HEK293 (cell line): ENCODE measurements at regions not wholly inside any gene's neighbourhood (a gene's known extent, or its start where the extent isn't known, plus 50 kb on each side); places are given as distances from the start of the nearest gene placed in this dataset.

Experiments used
- CTCF ChIA-PET: fragments of 350-600 bp; formaldehyde crosslinking; extraction: SDS; loops from one replicate; lab custom pipeline; 2021; ENCODE audit warnings: antibody characterized with exemption; lab: Yijun Ruan, JAX
- POLR2A ChIA-PET: fragments of 300-600 bp; formaldehyde crosslinking; extraction: SDS; loops from one replicate; lab custom pipeline; 2020; ENCODE audit warnings: antibody characterized with exemption, inconsistent platforms; lab: Yijun Ruan, JAX
- H3K27ac ChIP-seq: fragments of 200-500 bp; sonication (Bioruptor generic); 2 replicates; pipeline ENCODE4 v1.5.1; 2014; ENCODE audit warnings: low read depth, low read length, control low read depth, inconsistent platforms; ENCODE audit errors: extremely low read depth
- H3K36me3 ChIP-seq, 2 experiments: fragments of 200-500 bp in 1 of 2; sonication (Bioruptor generic) in 1 of 2; 1 replicate in 1 of 2; 2 replicates in 1 of 2; pipeline ENCODE4 v1.5.1; 2014 to 2017; ENCODE audit warnings: inconsistent platforms in 2 of 2, low read length in 2 of 2; ENCODE audit not compliant: control insufficient read depth in 2 of 2, insufficient read depth in 1 of 2
- H3K4me1 ChIP-seq: fragments of 200-500 bp; sonication (Bioruptor generic); 2 replicates; pipeline ENCODE4 v1.5.1; 2014; ENCODE audit warnings: mild to moderate bottlenecking, low read length, inconsistent platforms; ENCODE audit not compliant: control insufficient read depth, insufficient read depth
- H3K4me3 ChIP-seq: 2 replicates; pipeline ENCODE4 v1.5.1; 2011; ENCODE audit warnings: low read depth, mild to moderate bottlenecking, control low read depth, low read length, moderate library complexity
- H3K9me3 ChIP-seq: fragments of 200-500 bp; sonication (Bioruptor generic); 2 replicates; pipeline ENCODE4 v1.5.1; 2014; ENCODE audit warnings: low read depth, low read length, inconsistent platforms; ENCODE audit not compliant: control insufficient read depth, insufficient read depth
- CTCF ChIP-seq: fragments of 450-650 bp; formaldehyde crosslinking; IDR thresholded peaks from 2 replicates; pipeline ENCODE4 v1.5.1; 2016; ENCODE audit warnings: missing biosample characterization, missing genetic modification characterization
- HOXA7 ChIP-seq: sonication (generic); formaldehyde crosslinking; IDR thresholded peaks from 2 replicates; pipeline ENCODE4 v1.8.1; 2022; ENCODE audit warnings: missing genetic modification reagents, borderline replicate concordance
- HOXC10 ChIP-seq: sonication (generic); formaldehyde crosslinking; IDR thresholded peaks from 2 replicates; pipeline ENCODE4 v1.8.1; 2023; ENCODE audit warnings: mild to moderate bottlenecking, missing genetic modification reagents
- KLF1 ChIP-seq: fragments of 450-650 bp; formaldehyde crosslinking; IDR thresholded peaks from 2 replicates; pipeline ENCODE4 v1.5.1; 2016; ENCODE audit warnings: missing biosample characterization, missing genetic modification characterization
- PRDM1 ChIP-seq: fragments of 450-650 bp; formaldehyde crosslinking; IDR thresholded peaks from 2 replicates; pipeline ENCODE4; 2016; ENCODE audit warnings: missing biosample characterization, missing genetic modification characterization
- RBAK ChIP-seq: fragments of 450-650 bp; formaldehyde crosslinking; IDR thresholded peaks from 2 replicates; pipeline ENCODE4 v1.5.1; 2016; ENCODE audit warnings: missing biosample characterization, missing genetic modification characterization
- YY1 ChIP-seq: fragments of 450-650 bp; formaldehyde crosslinking; IDR thresholded peaks from 2 replicates; pipeline ENCODE4 v1.5.1; 2018; ENCODE audit warnings: missing biosample characterization, missing genetic modification characterization
- ZBTB11 ChIP-seq: fragments of 450-650 bp; formaldehyde crosslinking; conservative IDR thresholded peaks from 2 replicates; pipeline ENCODE4 v1.5.1; 2016; ENCODE audit warnings: low read depth, missing biosample characterization, missing genetic modification characterization
- ZBTB26 ChIP-seq: fragments of 450-650 bp; formaldehyde crosslinking; optimal IDR thresholded peaks from 2 replicates; pipeline ENCODE3; 2016; ENCODE audit warnings: missing biosample characterization, mild to moderate bottlenecking, missing genetic modification characterization
- ZBTB8A ChIP-seq: fragments of 450-650 bp; formaldehyde crosslinking; IDR thresholded peaks from 2 replicates; pipeline ENCODE4 v1.5.1; 2016; ENCODE audit warnings: missing biosample characterization, missing genetic modification characterization
- ZFHX2 ChIP-seq: fragments of 450-650 bp; formaldehyde crosslinking; conservative IDR thresholded peaks from 2 replicates; pipeline ENCODE4 v1.5.1; 2016; ENCODE audit warnings: missing biosample characterization, missing genetic modification characterization
- ZFP69B ChIP-seq: fragments of 450-650 bp; formaldehyde crosslinking; IDR thresholded peaks from 2 replicates; pipeline ENCODE4 v1.5.1; 2016; ENCODE audit warnings: missing biosample characterization, missing genetic modification characterization
- ZNF121 ChIP-seq: fragments of 450-650 bp; formaldehyde crosslinking; IDR thresholded peaks from 2 replicates; pipeline ENCODE4 v1.5.1; 2016; ENCODE audit warnings: missing biosample characterization, missing genetic modification characterization
- ZNF223 ChIP-seq: fragments of 450-650 bp; formaldehyde crosslinking; IDR thresholded peaks from 2 replicates; pipeline ENCODE4 v1.5.1; 2016; ENCODE audit warnings: missing biosample characterization, missing genetic modification characterization
- ZNF24 ChIP-seq: fragments of 450-650 bp; formaldehyde crosslinking; IDR thresholded peaks from 2 replicates; pipeline ENCODE4 v1.5.1; 2016; ENCODE audit warnings: missing biosample characterization, missing genetic modification characterization
- ZNF266 ChIP-seq: fragments of 450-650 bp; formaldehyde crosslinking; IDR thresholded peaks from 2 replicates; pipeline ENCODE4 v1.5.1; 2016; ENCODE audit warnings: missing biosample characterization, missing genetic modification characterization, low read depth
- ZNF311 ChIP-seq: fragments of 450-650 bp; formaldehyde crosslinking; IDR thresholded peaks from 2 replicates; pipeline ENCODE4 v1.5.1; 2017; ENCODE audit warnings: missing biosample characterization, missing genetic modification characterization, borderline replicate concordance
- ZNF549 ChIP-seq: fragments of 450-650 bp; IDR thresholded peaks from 2 replicates; pipeline ENCODE4 v1.5.1; 2018; ENCODE audit warnings: missing biosample characterization, missing genetic modification characterization, mild to moderate bottlenecking, inconsistent platforms, moderate library complexity
- ZNF558 ChIP-seq: fragments of 450-650 bp; formaldehyde crosslinking; IDR thresholded peaks from 2 replicates; pipeline ENCODE4 v1.5.1; 2016; ENCODE audit warnings: missing biosample characterization, missing genetic modification characterization
- ZNF596 ChIP-seq: fragments of 450-650 bp; IDR thresholded peaks from 2 replicates; pipeline ENCODE4 v1.5.0; 2018; ENCODE audit warnings: missing biosample characterization, mild to moderate bottlenecking, missing genetic modification characterization, moderate library complexity
- ZNF600 ChIP-seq: fragments of 450-650 bp; formaldehyde crosslinking; IDR thresholded peaks from 2 replicates; pipeline ENCODE4 v1.5.1; 2016; ENCODE audit warnings: missing biosample characterization, missing genetic modification characterization
- ZNF610 ChIP-seq: fragments of 450-650 bp; formaldehyde crosslinking; IDR thresholded peaks from 2 replicates; pipeline ENCODE4 v1.5.1; 2016; ENCODE audit warnings: missing biosample characterization, missing genetic modification characterization, borderline replicate concordance
- ZNF654 ChIP-seq: fragments of 450-650 bp; formaldehyde crosslinking; IDR thresholded peaks from 2 replicates; pipeline ENCODE4 v1.5.1; 2016; ENCODE audit warnings: low read depth, missing biosample characterization, missing genetic modification characterization
- ZNF658 ChIP-seq: fragments of 450-650 bp; formaldehyde crosslinking; IDR thresholded peaks from 2 replicates; pipeline ENCODE4; 2016; ENCODE audit warnings: missing biosample characterization, missing genetic modification characterization
- ZSCAN30 ChIP-seq: fragments of 450-650 bp; IDR thresholded peaks from 2 replicates; pipeline ENCODE4 v1.5.1; 2018; ENCODE audit warnings: missing biosample characterization, mild to moderate bottlenecking, missing genetic modification characterization, moderate library complexity

- ChIA-PET CTCF (interaction anchor here (0.5 to 4.6 kb wide), 18 partner anchors 11 to 1763 kb away, joined by 3 to 19 read pairs (median 3); no protein-coding TSS in a partner anchor), POLR2A (no interaction called here)
- no peaks in the 10 kb centered on the region for H3K4me1 ChIP-seq
- TF ChIP-seq CTCF (tag by site-specific recombination) (0 out of 2 replicates have a peak, but pooled peaks have one; percentile 26), ZNF610 (tag by site-specific recombination) (no peak), ZNF558 (tag by site-specific recombination) (no peak), ZNF654 (tag by site-specific recombination) (peak; percentile 45), HOXC10 (CRISPR knock-in tag) (no peak), ZNF311 (no peak)
- no peaks in the 10 kb centered on the region for H3K36me3 ChIP-seq
- no peaks in the 10 kb centered on the region for H3K9me3 ChIP-seq
- H3K4me3 ChIP-seq, result no peak overlapping the region
- H3K27ac ChIP-seq, result no peak overlapping the region
Measured at GRCh38 chr18:77765468-77765867, 515.8 kb downstream of the GALR1 start.

GRCh38 chr18:77766421-77766820 is 516.8 kb downstream of the GALR1 start:
- Histone ChIP-seq H3K4me3 (no peak overlapping the region), H3K9me3 (no peaks in the 10 kb centered on the region), H3K36me3 (no peaks in the 10 kb centered on the region), H3K4me1 (no peaks in the 10 kb centered on the region), H3K27ac (no peak overlapping the region)
- no peak for TF ChIP-seq ZNF600 (tag by site-specific recombination)
- TF ChIP-seq ZNF266, result no peak
- no peak for TF ChIP-seq YY1 (tag by site-specific recombination)
- TF ChIP-seq HOXA7 (CRISPR knock-in tag), result no peak
- TF ChIP-seq ZFP69B (tag by site-specific recombination), result no peak
- no peak for TF ChIP-seq ZFHX2
- no peak for TF ChIP-seq KLF1 (tag by site-specific recombination)
- TF ChIP-seq PRDM1 (tag by site-specific recombination), result no peak
- TF ChIP-seq ZNF549 (tag by site-specific recombination), result no peak
- no peak for TF ChIP-seq RBAK
- no peak for TF ChIP-seq ZBTB26 (tag by site-specific recombination)
- no peak for TF ChIP-seq ZBTB8A (tag by site-specific recombination)
- TF ChIP-seq ZSCAN30 (tag by site-specific recombination), result no peak
- TF ChIP-seq ZNF658 (tag by site-specific recombination), result no peak
- TF ChIP-seq ZNF121, result no peak
- TF ChIP-seq ZNF24 (tag by site-specific recombination), result no peak
- no peak for TF ChIP-seq ZNF596 (tag by site-specific recombination)
- TF ChIP-seq ZBTB11 (tag by site-specific recombination), result no peak
- TF ChIP-seq ZNF223 (tag by site-specific recombination), result no peak
- ChIA-PET POLR2A (no interaction called here), CTCF (interaction anchor here (0.7 to 4.6 kb wide), 5 partner anchors 12 to 270 kb away, joined by 3 to 19 read pairs (median 4); no protein-coding TSS in a partner anchor)
